ENCODE measurements at regions not wholly inside any gene's neighbourhood (a gene's known extent, or its start where the extent isn't known, plus 50 kb on each side); places are given as distances from the start of the nearest gene placed in this dataset.

DNA sequence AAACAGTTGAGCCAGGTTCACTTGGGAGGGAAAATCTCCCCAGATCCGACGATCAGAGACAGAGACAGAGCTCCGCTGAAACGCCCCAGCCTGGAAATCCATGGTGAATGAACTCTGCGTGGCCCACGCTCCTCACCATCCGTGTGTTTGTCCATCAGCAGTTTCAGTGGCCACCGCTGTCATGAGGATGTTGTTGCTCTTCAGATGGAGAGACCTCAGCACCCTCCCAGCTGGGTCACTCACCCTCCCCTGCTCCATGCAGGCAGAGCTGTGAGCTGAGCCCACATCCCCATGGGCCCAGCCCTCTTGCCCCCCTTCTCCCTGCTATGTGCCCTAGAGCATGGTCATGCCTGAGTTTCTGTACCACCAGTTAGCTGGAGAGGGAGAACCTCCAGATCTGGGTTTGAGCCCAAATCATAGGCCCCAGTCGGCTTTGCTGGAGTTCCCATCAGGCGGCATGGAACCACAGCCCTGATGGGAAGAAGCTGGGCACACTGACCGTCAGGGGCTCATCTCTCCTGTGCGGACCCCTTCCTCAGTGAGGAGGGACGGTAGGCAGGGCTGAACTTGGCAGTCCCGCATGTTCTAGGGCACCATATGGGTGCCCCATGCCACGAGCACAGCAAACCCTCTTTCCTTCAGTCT, 154.4 kb upstream of the COL5A1 start:
- DNase-seq, result no peak

- peak in 1 of 2 experiments; percentile 46 for DNase-seq
These were observed 153.0 kb upstream of the COL5A1 start for GRCh38 chr9:134488331-134489280.

DNA sequence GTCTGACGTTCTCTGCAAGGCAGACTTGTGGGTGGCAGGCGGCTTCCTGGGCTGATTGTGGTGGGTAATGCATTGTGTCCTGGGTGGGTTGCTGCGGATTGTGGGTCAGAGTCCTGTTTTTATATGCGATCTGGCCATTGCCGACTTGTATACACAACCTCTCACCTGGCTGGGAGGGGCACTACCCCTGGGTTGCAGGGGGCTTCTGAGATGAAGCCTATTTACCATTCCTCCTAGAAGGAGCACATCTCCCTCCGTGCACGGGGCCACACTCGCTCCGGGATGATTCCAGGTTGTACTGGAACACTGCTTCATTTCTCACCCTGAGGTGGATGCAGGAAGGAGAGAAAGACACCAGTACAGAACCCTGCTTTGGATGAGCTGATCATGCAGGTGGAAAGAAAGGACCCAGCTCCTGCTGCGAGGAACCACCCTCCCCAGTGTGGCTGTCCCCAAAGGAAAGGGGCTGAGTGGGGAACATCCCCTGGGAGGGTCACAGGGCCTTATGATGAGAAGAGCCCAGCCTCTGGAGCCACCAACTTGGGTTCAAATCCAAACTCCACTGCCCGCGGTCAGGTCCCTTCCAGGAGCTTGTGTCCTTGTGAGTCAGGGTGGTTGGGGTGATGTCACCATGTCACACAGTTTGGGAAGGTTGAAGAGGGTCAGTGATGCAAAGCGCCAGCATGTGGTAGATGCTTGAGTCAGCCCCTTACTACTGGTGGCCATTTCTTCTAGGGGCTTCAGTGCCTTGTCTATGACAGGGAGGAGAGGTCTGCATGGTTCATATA, 151.8 kb upstream of the COL5A1 start:
- no peak for DNase-seq

GRCh38 chr9:134490446-134490845, 151.2 kb upstream of the COL5A1 start:
- no peak for DNase-seq

DNA sequence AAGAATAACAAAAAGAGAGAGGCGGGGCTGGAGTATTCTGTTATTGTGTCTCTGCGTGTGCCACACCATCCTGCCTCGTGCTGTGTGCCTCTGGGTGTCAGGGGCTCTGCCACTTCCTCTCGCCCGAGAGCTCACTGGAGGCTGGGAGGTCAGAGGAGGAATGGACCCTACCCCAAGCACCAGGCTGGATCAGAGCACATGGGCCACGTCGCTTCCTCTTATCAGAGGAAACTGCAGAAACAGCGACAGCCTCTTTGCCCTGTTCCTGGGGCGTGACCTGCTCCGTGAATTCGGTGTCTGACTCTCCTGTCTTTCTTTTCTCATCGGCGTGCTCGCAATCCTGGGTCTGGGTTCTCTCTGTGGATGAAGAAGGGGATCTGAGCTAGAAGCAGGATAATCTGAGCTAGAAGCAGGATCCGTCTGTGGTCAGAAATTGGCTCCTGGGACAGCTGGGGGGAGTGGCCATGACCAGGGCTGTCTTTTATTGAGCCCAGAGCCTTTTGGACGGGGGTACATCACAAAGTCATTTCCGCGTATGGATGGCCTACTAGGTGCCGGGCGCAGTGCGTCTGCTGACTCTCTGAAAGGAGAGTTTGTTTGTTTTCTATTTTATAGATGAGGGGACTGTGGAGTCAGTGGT, 150.3 kb upstream of the COL5A1 start:
- DNase-seq, result no peak

DNA sequence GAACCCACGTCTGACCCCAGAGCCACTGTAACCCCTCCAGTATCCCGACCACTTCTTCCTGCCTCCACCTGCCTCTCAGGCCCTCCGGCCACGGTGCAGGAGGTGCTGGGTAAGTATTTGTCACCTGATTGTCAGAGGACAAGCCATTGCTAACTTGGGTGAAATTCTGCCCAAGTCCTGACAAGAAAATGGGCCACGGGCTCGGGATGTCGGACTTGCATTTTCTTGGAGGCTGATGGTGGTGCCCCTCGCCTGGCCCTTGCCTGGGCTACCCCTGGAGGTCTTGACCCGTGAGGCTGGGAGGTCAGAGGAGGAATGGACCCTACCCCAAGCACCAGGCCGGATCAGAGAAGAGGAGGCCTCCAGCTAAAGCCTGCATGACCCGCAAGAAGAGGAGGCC, 149.7 kb upstream of the COL5A1 start:
- no peak for DNase-seq

DNA sequence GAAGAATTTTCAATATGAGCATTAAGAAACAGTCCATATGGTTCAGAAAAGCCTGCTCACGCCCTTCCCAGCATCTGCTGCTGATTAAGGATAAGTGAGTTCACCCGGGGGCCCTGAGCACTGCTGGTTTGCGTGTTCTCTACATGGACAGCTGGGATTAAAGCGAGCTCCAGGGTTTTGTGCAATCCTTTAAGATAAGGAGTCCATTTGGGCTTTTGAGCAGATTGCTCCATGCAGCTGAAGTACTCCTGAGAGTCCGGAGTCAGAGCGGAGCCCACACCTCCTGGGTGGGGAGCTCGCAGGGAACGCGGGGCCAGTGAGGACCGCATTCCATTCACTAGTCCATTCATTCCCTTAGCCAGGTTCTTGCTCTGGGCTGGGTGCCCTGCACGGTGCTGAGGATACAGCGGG, 149.3 kb upstream of the COL5A1 start:
- peak; percentile 99 to 100 for DNase-seq

- peak in 1 of 2 experiments; percentile 37 for DNase-seq
These were observed 148.7 kb upstream of the COL5A1 start for GRCh38 chr9:134492721-134493460.

GRCh38 chr9:134493461-134494272, 147.9 kb upstream of the COL5A1 start:
- DNase-seq, result no peak

- no peak for DNase-seq
These were observed 147.3 kb upstream of the COL5A1 start for GRCh38 chr9:134494273-134494815.

- DNase-seq, result no peak
These were observed 146.7 kb upstream of the COL5A1 start for GRCh38 chr9:134494905-134495304.

GRCh38 chr9:134495881-134496412, 145.7 kb upstream of the COL5A1 start:
- no peak for DNase-seq

DNA sequence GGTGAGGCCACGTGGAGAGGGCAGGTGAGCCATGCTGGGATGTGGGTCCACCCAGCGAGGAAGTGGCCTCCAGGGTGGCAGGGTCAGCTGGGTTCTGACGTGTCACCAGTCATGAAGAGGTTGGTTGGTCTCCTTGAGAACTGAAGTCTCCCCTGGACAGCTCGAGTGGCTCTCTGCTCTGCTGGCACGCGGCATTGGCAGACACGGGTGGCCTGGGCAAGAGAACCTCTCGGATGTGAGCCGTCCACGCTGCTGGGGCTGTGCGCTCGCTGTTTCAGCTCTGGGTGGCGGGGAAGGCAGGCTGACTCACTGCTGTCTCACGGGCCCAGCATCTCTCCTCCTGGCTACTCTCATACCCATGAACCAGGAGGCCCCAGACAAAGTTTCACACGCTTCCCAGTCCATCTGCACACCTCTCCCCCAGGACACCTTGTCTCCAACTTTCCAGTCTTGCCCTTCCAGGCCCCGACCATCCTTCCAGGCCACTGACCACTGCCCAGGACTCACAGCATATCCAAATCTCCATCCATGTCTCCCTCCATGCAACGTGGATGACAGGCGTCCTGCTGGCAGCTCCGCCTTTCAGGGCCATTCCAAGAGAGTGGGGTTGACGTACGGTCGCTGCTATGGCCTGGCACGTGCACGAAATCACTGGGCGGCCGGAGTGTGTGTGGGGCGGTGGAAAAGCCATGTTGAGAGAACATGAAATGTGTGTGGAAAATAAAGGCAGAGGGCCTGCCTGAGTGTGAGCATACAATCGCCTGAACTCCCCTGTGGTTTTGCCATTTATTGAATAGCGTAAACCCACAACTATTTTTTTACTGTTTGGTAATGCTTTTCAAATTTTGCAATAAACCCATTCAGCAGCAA, 145.0 kb upstream of the COL5A1 start:
- DNase-seq, result no peak

- no peak for DNase-seq
These were observed 144.2 kb upstream of the COL5A1 start for GRCh38 chr9:134497283-134497860.

DNA sequence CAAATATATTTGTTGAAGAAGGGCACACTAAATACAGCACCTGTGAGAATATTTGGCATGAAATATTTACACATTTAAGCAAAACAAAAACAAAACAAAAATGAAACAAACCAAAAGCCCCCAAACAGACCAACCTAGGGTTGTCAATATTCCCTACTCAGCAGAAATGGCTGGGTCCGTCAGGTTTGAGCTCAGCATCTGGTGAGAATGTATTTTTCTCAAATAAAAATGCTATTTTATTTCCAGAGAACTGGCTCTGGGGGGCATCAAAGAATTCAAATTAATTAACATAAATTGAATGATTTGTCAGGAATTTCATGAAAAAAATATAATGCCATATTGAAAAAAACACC, 142.8 kb upstream of the COL5A1 start:
- no peak for DNase-seq

DNA sequence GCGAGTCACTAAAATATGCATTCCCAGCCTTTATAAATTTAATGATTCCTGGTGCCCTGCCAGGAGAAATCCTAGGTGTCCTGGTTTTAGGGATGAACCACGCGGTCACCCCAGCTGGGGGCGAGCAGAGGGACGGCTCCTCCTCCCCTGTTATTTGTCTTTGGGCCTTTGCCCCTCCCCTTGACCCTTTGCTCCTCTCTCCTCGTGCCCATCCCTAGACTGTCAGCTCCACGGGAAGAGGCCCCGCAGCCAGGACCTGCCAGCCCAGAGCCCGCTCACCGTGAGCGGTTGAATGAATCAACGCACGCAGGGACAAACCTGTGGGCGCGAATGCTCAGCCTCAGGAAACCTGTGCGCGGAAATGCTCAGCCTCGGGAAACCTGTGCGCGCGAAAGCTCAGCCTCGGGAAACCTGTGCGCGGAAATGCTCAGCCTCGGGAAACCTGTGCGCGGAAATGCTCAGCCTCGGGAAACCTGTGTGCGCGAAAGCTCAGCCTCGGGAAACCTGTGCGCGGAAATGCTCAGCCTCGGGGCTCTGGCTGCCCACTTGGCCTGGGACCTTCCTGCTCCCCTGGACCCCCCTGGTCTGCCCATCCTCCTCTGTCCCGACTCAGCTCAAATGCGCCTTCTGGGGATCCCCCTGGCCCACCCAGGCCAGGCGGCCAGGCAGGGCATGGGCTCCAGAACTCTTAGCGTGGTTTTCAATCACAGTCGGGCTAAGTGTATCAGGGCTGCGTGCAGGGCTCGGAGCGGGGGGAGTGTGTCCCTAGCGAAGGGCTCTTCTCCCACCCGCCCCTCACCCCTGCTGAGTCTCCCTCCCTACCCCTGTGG, 140.5 kb upstream of the COL5A1 start:
- no peak for DNase-seq

- DNase-seq, result no peak
These were observed 139.8 kb upstream of the COL5A1 start for GRCh38 chr9:134501761-134502265.

DNA sequence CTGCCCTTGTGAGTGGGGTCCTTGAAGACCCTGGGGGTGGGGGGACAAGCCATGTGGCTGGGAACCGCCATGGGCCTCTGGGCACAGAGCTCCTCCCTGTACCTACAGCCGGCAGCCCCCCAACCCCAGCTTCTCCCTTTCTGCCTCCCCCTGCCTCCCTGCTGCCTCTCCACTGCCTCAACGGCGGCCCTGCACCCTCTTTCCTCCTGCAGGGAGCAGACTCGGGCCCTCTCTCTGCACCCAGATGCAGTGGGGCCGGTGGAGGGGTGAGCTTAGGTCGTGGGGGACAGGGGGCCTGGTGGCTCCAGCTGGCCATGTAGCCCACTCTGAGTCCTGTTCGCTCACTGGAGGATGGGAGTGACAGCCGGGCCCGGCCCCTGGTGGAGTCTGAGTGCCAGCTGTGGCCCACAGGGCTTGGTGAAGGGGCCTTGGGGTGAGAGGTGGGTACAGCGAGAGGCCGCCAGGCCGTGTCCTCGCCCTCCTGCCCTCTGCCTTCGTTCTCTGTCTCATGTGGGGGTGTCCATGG, 139.3 kb upstream of the COL5A1 start:
- DNase-seq, result peak in 1 of 2 experiments; percentile 23
